ENCODE measurements at regions not wholly inside any gene's neighbourhood (a gene's known extent, or its start where the extent isn't known, plus 50 kb on each side); places are given as distances from the start of the nearest gene placed in this dataset.

DNA sequence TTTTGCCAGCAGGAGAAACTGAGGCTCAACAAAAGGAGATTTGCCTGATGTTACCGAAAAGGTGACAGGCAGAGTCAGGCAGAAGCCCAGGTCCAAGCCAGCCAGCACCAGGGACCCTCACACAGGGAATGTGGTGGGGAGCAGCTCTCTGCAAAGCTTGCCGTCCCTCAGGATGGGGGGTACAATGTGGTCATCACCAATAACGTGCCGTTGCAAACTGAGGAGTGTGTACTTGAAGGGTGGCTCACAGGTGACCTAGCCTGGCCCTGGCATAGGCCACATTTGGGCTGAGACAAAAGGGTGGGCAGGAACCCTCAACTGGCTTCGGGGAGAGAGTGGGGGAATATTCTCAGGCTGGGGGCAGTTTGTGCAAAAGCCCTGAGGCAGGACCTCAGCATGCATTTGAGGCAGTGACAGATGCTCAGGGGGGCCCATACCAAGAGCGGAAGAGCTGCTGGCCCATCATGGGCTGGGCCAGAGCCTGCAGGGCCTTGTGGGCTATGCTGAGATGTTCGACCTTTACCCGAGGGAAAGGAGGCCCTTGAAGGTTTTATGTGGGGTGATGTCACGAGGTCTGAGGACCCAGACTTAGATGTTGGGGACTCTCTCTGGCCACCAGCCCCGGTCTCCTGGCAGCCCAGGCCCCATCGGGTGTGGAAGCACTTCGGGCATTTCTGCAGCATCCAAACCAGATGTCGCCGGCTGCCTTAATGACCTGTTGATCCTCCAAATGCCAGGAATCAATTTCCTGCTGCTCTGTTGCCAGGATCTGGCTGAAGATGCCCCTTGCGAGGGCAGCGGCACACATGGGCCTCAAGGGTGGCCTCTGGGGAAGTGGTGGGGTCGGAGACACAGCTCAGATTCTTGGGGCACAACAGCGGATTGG is 57.4 kb upstream of the SHISAL1 start:
- peaks cover 14% of the 10 kb centered on the region; the same call in 2 of the 3 replicates for H3K9me3 ChIP-seq
- no peak overlapping the region for H3K27ac ChIP-seq
- H3K4me1 ChIP-seq: peaks cover 18% of the 10 kb centered on the region
- no peak for TF ChIP-seq RFX5 (IDR thresholded peaks at IDR 0.05)
- TF ChIP-seq, protein P1, sequence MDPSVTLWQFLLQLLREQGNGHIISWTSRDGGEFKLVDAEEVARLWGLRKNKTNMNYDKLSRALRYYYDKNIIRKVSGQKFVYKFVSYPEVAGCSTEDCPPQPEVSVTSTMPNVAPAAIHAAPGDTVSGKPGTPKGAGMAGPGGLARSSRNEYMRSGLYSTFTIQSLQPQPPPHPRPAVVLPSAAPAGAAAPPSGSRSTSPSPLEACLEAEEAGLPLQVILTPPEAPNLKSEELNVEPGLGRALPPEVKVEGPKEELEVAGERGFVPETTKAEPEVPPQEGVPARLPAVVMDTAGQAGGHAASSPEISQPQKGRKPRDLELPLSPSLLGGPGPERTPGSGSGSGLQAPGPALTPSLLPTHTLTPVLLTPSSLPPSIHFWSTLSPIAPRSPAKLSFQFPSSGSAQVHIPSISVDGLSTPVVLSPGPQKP (IDR thresholded peaks at IDR 0.05; ENCODE audit: low read depth, low read length): no peak
- TF ChIP-seq PHF8 (IDR thresholded peaks at IDR 0.05; ENCODE audit: borderline replicate concordance, low read depth): no peak
- no peak for TF ChIP-seq RAD21 (conservative IDR thresholded peaks at IDR 0.05 in 1 of 2, IDR thresholded peaks at IDR 0.05 in 1 of 2)
- TF ChIP-seq EHF (CRISPR knock-in tag; IDR thresholded peaks at IDR 0.05): no peak
- TF ChIP-seq POLR2AphosphoS2 (conservative IDR thresholded peaks at IDR 0.05; ENCODE audit: low read length): no peak
- TF ChIP-seq BCL3 (IDR thresholded peaks at IDR 0.05): no peak
- TF ChIP-seq TFCP2L1 (CRISPR knock-in tag; IDR thresholded peaks at IDR 0.05): no peak
- TF ChIP-seq RARB (CRISPR knock-in tag; IDR thresholded peaks at IDR 0.05): no peak
- no peak for TF ChIP-seq HDAC2 (IDR thresholded peaks at IDR 0.05)
- no peak for TF ChIP-seq NPAS2 (CRISPR knock-in tag; IDR thresholded peaks at IDR 0.05; ENCODE audit: borderline replicate concordance)
- TF ChIP-seq KDM1A (IDR thresholded peaks at IDR 0.05; ENCODE audit: low read depth): no peak
- TF ChIP-seq HOXA7 (CRISPR knock-in tag; IDR thresholded peaks at IDR 0.05): no peak
- TF ChIP-seq CBX2 (IDR thresholded peaks at IDR 0.05; ENCODE audit: borderline replicate concordance, low read depth): no peak
- no peak for TF ChIP-seq ZFP36 (IDR thresholded peaks at IDR 0.05; ENCODE audit: borderline replicate concordance, partially characterized antibody)
- TF ChIP-seq SMC3 (IDR thresholded peaks at IDR 0.05): no peak
- 85% methylated on average over 10 of the region's 18 CpGs for WGBS (ENCODE audit: missing lambda C conversion rate)
- H3K4me2 ChIP-seq: no peak overlapping the region
- ATAC-seq (no peak), FAIRE-seq (no peak), DNase-seq (ENCODE audit: low read depth in 1 of 2, low spot score in 1 of 2) (no peak)
- no peak overlapping the region for H3K4me3 ChIP-seq
- ChIA-PET CTCF (no interaction called here), POLR2A (no interaction called here)

GRCh38 chr22:44369293-44369661 is 56.5 kb upstream of the SHISAL1 start:
- ChIA-PET POLR2A (no interaction called here), CTCF (no interaction called here)
- 93% methylated on average over 7 of the region's 15 CpGs for WGBS (ENCODE audit: missing lambda C conversion rate)
- Histone ChIP-seq H3K4me2 (no peak overlapping the region), H3K9me3 (0 out of 3 replicates have a peak, but pooled peaks cover 5% of the 10 kb centered on the region), H3K4me3 (no peak overlapping the region), H3K27ac (no peak overlapping the region), H3K4me1 (peaks cover 27% of the 10 kb centered on the region)
- DNase-seq (ENCODE audit: low read depth in 1 of 2, low spot score in 1 of 2) (no peak), FAIRE-seq (no peak), ATAC-seq (no peak; a peak in 1 of 6 replicates)
- no peak for TF ChIP-seq E2F6 (IDR thresholded peaks at IDR 0.05; ENCODE audit: borderline replicate concordance, low read depth)
- no peak for TF ChIP-seq BHLHE40 (IDR thresholded peaks at IDR 0.05; ENCODE audit: low read depth, low read length)
- TF ChIP-seq EHF (CRISPR knock-in tag; IDR thresholded peaks at IDR 0.05): no peak
- TF ChIP-seq, protein P1 (IDR thresholded peaks at IDR 0.05; ENCODE audit: low read depth, low read length): no peak
- TF ChIP-seq RARB (CRISPR knock-in tag; IDR thresholded peaks at IDR 0.05): no peak
- no peak for TF ChIP-seq ZFP36 (IDR thresholded peaks at IDR 0.05; ENCODE audit: borderline replicate concordance, partially characterized antibody)
- TF ChIP-seq, protein P2, sequence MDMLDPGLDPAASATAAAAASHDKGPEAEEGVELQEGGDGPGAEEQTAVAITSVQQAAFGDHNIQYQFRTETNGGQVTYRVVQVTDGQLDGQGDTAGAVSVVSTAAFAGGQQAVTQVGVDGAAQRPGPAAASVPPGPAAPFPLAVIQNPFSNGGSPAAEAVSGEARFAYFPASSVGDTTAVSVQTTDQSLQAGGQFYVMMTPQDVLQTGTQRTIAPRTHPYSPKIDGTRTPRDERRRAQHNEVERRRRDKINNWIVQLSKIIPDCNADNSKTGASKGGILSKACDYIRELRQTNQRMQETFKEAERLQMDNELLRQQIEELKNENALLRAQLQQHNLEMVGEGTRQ (IDR thresholded peaks at IDR 0.05): no peak
- TF ChIP-seq HDAC2 (IDR thresholded peaks at IDR 0.05): no peak
- no peak for TF ChIP-seq HOXA7 (CRISPR knock-in tag; IDR thresholded peaks at IDR 0.05)
- TF ChIP-seq CEBPB (IDR thresholded peaks at IDR 0.05): no peak
- TF ChIP-seq NR3C1 (IDR thresholded peaks at IDR 0.05): no peak
- TF ChIP-seq, protein P3, sequence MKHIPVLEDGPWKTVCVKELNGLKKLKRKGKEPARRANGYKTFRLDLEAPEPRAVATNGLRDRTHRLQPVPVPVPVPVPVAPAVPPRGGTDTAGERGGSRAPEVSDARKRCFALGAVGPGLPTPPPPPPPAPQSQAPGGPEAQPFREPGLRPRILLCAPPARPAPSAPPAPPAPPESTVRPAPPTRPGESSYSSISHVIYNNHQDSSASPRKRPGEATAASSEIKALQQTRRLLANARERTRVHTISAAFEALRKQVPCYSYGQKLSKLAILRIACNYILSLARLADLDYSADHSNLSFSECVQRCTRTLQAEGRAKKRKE (CRISPR knock-in tag; IDR thresholded peaks at IDR 0.05; ENCODE audit: low read depth): no peak
- no peak for TF ChIP-seq HEYL (CRISPR knock-in tag; IDR thresholded peaks at IDR 0.05)
- no peak for TF ChIP-seq RAD21 (conservative IDR thresholded peaks at IDR 0.05 in 1 of 2, IDR thresholded peaks at IDR 0.05 in 1 of 2)
- TF ChIP-seq, protein P4, sequence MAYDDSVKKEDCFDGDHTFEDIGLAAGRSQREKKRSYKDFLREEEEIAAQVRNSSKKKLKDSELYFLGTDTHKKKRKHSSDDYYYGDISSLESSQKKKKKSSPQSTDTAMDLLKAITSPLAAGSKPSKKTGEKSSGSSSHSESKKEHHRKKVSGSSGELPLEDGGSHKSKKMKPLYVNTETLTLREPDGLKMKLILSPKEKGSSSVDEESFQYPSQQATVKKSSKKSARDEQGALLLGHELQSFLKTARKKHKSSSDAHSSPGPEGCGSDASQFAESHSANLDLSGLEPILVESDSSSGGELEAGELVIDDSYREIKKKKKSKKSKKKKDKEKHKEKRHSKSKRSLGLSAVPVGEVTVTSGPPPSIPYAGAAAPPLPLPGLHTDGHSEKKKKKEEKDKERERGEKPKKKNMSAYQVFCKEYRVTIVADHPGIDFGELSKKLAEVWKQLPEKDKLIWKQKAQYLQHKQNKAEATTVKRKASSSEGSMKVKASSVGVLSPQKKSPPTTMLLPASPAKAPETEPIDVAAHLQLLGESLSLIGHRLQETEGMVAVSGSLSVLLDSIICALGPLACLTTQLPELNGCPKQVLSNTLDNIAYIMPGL (CRISPR knock-in tag; IDR thresholded peaks at IDR 0.05; ENCODE audit: borderline replicate concordance): no peak
- TF ChIP-seq CHD4 (IDR thresholded peaks at IDR 0.05; ENCODE audit: borderline replicate concordance): no peak
- TF ChIP-seq EP300 (IDR thresholded peaks at IDR 0.05): no peak
